Dendritic cell treated with granulocyte-macrophage colony-stimulating factor and Interleukin-4, amounts not matched to agents 40 ng/mL and 50 ng/mL, for 4 days (primary cell): ENCODE measurements at regions not wholly inside any gene's neighbourhood (a gene's known extent, or its start where the extent isn't known, plus 50 kb on each side); places are given as distances from the start of the nearest gene placed in this dataset.

Experiments
- H3K27ac Mint-ChIP-seq: one replicate; pipeline ENCODE4 v1.8.0; 2022; ENCODE audit warnings: mild to moderate bottlenecking, mixed read lengths
- H3K27me3 Mint-ChIP-seq: one replicate; pipeline ENCODE4 v1.8.0; 2022; ENCODE audit warnings: mild to moderate bottlenecking, mixed read lengths
- H3K36me3 Mint-ChIP-seq: one replicate; pipeline ENCODE4 v1.8.0; 2022; ENCODE audit warnings: low read depth, mixed read lengths
- H3K4me1 Mint-ChIP-seq: one replicate; pipeline ENCODE4 v1.8.0; 2022; ENCODE audit warnings: low read depth, mixed read lengths
- H3K4me3 Mint-ChIP-seq: one replicate; pipeline ENCODE4 v1.8.0; 2022; ENCODE audit warnings: mild to moderate bottlenecking, moderate library complexity, mixed read lengths
- H3K9me3 Mint-ChIP-seq: one replicate; pipeline ENCODE4 v1.8.0; 2022; ENCODE audit warnings: mixed read lengths
- intact Hi-C: fragments of 100-400 bp; cut with micrococcal nuclease; formaldehyde crosslinking; loops from one replicate; pipeline ENCODE4 v1.15.0; 2022

DNA sequence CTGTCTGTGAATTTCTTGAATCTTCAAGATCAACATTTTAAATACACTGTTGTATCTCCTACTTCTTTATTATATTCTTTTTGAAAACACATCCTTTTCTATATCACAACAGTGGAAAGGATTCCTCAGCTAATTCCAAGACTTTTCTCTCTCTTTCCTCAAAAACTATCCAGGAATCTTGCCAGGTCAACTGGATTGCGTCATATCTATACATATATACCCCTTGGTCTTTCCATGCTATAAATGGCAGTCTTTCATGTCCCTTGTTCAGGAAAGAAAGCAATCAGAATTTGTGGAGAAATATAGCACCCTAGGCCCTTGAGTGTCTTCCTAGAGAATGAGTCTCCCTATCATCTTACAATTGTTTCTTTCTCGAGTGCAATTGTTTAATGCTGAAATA is 149.0 kb downstream of the KCNA5 start:
- Mint-ChIP-seq H3K27ac (no peak overlapping the region), H3K27me3 (peaks cover 6% of the 10 kb centered on the region), H3K4me1 (no peaks in the 10 kb centered on the region), H3K9me3 (no peaks in the 10 kb centered on the region), H3K4me3 (no peak overlapping the region), H3K36me3 (no peaks in the 10 kb centered on the region)
- intact Hi-C loops, result no loop called here

DNA sequence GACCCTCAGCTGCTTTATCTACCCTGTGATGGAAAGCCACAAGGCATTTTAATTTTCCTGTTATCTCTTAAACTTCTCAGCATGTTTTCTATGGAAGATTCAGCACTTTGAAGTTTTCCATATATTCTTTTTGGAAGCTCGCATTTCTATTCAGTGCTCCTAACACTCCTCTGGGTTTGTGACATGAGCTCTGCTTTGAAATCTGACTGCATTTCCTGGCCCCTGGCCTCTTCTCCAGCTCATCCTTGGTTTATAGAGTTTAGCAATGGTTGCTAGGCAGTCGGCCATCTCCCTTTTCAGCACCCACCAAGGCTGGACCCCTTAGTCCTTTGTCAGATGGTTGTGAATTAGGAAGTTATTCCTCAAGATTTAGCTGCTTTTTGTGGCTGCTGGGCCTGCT is 150.6 kb downstream of the KCNA5 start:
- Mint-ChIP-seq H3K27me3 (peaks cover 6% of the 10 kb centered on the region), H3K4me3 (no peak overlapping the region), H3K36me3 (no peaks in the 10 kb centered on the region), H3K9me3 (no peaks in the 10 kb centered on the region), H3K4me1 (no peaks in the 10 kb centered on the region), H3K27ac (no peak overlapping the region)
- intact Hi-C loops, result no loop called here

DNA sequence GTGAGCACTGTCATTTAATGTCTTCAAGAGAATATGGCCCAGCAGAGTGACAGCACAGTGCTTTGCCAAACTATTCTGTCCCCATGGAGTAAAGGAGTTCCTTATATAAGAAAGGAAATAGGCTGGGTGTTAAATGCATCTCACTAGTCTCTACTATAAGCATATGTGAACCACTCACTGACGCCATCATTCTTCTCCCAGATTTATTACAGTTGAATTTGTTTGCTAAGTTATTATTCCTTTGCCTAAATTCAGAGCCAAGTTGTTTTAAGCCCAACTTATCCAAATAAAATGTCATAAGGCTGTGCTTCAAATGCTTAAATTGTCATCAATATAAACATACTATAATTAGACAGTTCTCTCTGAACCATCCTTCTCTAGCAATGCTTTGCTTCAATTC is 151.6 kb downstream of the KCNA5 start:
- no peak overlapping the region for H3K4me3 Mint-ChIP-seq
- no peaks in the 10 kb centered on the region for H3K4me1 Mint-ChIP-seq
- no peaks in the 10 kb centered on the region for H3K36me3 Mint-ChIP-seq
- intact Hi-C loops, result no loop called here
- H3K27me3 Mint-ChIP-seq, result peaks cover 7% of the 10 kb centered on the region
- no peaks in the 10 kb centered on the region for H3K9me3 Mint-ChIP-seq
- H3K27ac Mint-ChIP-seq, result no peak overlapping the region

DNA sequence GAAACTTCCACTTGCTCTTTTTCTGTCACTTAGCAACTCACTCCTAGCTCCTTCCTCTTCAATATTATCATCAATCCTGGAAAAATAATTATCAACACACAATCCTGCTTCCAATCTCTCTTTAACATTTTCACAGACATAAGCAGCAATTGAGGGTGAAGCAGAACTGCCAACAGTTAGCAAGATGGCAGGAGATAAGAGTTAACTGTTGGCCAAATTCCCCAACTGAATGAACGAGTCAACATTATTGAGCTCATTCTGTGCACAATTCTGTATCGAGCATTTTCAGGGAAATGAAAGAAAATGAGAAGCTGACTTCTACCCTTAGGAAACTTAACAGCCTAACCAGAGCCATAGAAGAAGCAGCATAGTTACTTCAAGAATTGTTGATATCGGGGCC is 152.0 kb downstream of the KCNA5 start:
- no peaks in the 10 kb centered on the region for H3K9me3 Mint-ChIP-seq
- no peaks in the 10 kb centered on the region for H3K4me1 Mint-ChIP-seq
- no peak overlapping the region for H3K4me3 Mint-ChIP-seq
- intact Hi-C loops, result no loop called here
- no peaks in the 10 kb centered on the region for H3K36me3 Mint-ChIP-seq
- H3K27ac Mint-ChIP-seq, result no peak overlapping the region
- H3K27me3 Mint-ChIP-seq, result peaks cover 10% of the 10 kb centered on the region

DNA sequence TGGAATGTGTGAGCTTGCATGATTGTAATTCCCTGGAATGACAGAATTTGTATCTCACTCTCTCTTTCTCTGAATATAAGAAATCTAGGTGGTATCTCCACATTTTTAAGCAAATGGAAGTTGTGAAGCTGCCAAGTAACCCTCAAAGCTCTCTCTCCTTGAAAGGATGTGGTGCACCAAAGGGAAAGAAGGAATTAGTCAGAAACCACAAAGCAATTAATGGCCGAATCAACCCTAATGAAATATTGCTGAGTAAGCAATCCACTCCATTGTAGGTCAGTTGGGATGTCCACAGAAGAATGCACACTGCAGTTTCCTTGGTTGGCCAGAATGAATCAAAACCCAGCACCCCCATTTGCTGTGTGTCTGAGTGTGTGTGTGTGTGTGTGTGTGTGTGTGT is 153.5 kb downstream of the KCNA5 start:
- Mint-ChIP-seq H3K9me3 (no peaks in the 10 kb centered on the region), H3K4me3 (no peak overlapping the region), H3K27ac (no peak overlapping the region), H3K27me3 (peaks cover 13% of the 10 kb centered on the region), H3K4me1 (no peaks in the 10 kb centered on the region), H3K36me3 (no peaks in the 10 kb centered on the region)
- intact Hi-C loops, result no loop called here

DNA sequence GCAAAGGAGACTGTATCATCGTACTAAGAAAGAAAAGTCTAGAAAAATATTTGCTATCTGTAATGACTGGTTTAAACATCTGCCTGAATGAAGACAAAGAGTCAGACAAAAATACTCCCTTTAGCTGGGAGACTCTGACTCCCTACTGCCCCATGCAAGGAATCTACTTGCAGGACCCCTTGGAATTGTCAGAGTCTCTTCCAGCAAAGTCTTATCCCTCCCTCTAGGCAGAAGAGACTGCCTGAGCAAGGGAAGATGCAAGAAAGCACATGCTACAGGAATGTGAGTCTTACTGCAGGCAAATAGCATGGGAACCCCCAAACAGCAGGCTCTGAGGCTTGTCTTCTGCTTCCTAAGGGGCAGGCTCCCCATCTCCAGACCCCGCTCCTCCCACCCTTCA is 154.0 kb downstream of the KCNA5 start:
- no peaks in the 10 kb centered on the region for H3K9me3 Mint-ChIP-seq
- no peak overlapping the region for H3K27ac Mint-ChIP-seq
- no peaks in the 10 kb centered on the region for H3K36me3 Mint-ChIP-seq
- H3K4me1 Mint-ChIP-seq, result no peaks in the 10 kb centered on the region
- intact Hi-C loops, result no loop called here
- peaks cover 13% of the 10 kb centered on the region for H3K27me3 Mint-ChIP-seq
- no peak overlapping the region for H3K4me3 Mint-ChIP-seq

DNA sequence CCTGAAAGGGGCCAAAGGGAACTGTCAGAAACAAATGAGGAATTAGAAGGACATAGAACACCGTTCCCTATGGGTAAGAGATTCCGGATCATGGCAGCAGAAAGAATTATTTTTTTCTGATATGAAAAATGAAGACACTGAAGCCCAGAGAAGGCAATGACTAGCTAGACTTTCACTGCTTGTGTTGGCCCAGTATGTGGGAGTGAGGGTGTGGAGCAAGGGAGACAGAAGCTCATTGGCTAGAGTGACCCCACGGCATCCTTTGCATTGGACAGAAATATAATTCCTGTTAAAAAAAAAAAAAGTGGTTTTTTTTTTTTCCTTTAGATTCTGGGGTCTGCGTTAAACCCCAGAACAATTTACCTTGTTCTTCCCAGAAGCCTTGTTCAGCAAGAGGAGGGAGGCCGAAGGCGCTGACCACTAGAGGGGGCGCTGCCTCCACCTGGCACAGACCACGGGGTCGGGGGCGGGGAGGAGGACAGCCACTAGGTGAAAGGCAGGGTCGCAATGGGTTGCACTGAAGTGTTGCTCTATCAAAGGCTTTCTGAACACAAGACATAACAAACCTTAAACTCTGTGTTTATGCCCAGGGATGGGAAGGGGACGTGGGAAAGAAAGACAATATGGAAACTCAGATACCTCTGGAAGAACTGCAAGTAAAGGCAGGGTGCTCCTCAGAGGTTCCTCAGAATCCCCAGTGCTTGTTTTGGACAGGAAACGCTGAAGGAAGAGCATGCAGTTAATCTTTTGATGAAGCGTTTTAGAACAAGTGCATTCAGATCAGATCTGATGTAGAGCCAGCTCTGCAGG is 156.8 kb downstream of the KCNA5 start:
- H3K27ac Mint-ChIP-seq, result no peak overlapping the region

DNA sequence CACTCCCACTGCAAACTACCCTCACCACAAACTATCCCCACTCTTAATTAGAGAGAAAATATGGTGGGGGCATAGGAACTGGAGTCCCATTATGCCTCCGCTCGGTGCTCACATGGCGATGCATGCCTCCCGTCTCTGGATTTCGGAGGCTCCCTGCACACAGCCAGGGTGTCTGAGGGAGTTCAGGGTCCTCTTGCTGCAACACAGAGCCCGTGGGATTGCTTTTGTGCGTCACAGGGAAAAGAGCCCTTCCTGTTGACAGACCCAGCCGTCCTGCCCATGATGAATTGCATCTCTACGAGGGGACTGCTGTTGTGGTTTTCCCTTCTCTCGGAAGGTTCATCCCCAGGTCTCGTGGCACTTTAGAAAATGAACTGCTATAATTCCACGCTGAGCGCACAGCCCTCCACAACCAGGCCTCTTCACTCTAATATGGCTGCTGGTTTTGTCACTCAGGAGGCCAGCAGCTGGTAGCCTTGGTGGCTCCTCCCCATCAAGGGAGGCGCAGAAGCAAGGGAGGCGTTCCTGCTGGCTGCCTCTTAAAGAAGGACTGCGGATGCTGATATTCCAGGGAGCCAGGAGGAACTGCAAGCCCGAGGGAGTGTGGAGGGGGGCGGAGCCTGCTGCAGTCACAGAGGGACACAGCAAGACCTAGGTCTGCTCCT is 158.0 kb downstream of the KCNA5 start:
- no peaks in the 10 kb centered on the region for H3K36me3 Mint-ChIP-seq
- intact Hi-C loops, result loop anchor here (10.0 kb wide), 1 partner anchor 243 kb away; no protein-coding TSS in a partner anchor
- no peak overlapping the region for H3K27ac Mint-ChIP-seq
- H3K27me3 Mint-ChIP-seq, result peaks cover 10% of the 10 kb centered on the region
- H3K4me1 Mint-ChIP-seq, result no peaks in the 10 kb centered on the region
- no peaks in the 10 kb centered on the region for H3K9me3 Mint-ChIP-seq
- no peak overlapping the region for H3K4me3 Mint-ChIP-seq

More for the DNA sequence above, 156.8 kb downstream of the KCNA5 start:
- H3K36me3 Mint-ChIP-seq, result no peaks in the 10 kb centered on the region
- intact Hi-C loops, result loop anchor here (10.0 kb wide), 1 partner anchor 244 kb away; no protein-coding TSS in a partner anchor
- no peak overlapping the region for H3K4me3 Mint-ChIP-seq
- peaks cover 12% of the 10 kb centered on the region for H3K27me3 Mint-ChIP-seq
- no peaks in the 10 kb centered on the region for H3K4me1 Mint-ChIP-seq
- H3K9me3 Mint-ChIP-seq, result no peaks in the 10 kb centered on the region

DNA sequence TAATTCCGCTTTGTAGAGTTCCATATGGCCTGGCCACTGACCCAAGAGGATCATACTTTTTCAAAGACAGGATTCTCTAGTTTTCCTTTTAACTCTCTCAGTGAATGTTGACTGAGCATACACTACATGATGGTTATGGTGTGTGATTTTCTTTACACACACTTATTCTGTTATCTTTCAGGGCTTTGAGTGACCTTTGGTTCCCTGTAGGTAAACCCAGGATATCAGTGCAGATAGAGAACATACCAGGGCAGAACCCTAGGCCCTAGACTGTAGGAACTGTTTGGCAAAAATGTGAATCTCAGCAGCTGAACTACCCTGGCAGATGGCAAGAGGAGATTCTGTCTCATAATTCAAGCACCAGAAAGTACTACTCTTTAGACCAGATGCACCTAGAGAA is 159.6 kb downstream of the KCNA5 start:
- peaks cover 10% of the 10 kb centered on the region for H3K27me3 Mint-ChIP-seq
- no peaks in the 10 kb centered on the region for H3K4me1 Mint-ChIP-seq
- no peaks in the 10 kb centered on the region for H3K9me3 Mint-ChIP-seq
- no peak overlapping the region for H3K27ac Mint-ChIP-seq
- intact Hi-C loops, result loop anchor here (10.0 kb wide), 1 partner anchor 242 kb away; no protein-coding TSS in a partner anchor
- no peak overlapping the region for H3K4me3 Mint-ChIP-seq
- H3K36me3 Mint-ChIP-seq, result no peaks in the 10 kb centered on the region

DNA sequence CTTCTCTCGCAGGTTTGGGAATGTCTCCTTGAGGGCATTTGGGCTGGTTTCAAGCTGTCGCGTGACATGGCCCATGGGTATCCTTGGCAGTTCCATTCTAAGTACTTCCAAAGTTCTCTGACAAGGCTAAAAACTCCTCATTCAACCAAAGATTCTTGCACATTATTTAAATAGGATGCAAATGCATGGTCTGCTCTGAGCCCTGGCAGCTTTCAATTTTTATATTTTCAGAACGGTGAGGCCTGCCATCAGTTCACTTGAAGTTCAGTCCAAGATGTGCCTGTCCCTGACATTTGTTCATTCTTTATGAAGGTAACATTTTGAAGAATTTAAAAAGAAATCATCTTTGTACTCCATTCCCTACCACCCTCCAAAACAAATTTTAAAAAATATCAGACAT is 160.0 kb downstream of the KCNA5 start:
- H3K9me3 Mint-ChIP-seq, result no peaks in the 10 kb centered on the region
- H3K4me1 Mint-ChIP-seq, result no peaks in the 10 kb centered on the region
- intact Hi-C loops, result loop anchor here (10.0 kb wide), 1 partner anchor 241 kb away; no protein-coding TSS in a partner anchor
- H3K27ac Mint-ChIP-seq, result no peak overlapping the region
- H3K36me3 Mint-ChIP-seq, result no peaks in the 10 kb centered on the region
- no peak overlapping the region for H3K4me3 Mint-ChIP-seq
- H3K27me3 Mint-ChIP-seq, result peaks cover 8% of the 10 kb centered on the region

DNA sequence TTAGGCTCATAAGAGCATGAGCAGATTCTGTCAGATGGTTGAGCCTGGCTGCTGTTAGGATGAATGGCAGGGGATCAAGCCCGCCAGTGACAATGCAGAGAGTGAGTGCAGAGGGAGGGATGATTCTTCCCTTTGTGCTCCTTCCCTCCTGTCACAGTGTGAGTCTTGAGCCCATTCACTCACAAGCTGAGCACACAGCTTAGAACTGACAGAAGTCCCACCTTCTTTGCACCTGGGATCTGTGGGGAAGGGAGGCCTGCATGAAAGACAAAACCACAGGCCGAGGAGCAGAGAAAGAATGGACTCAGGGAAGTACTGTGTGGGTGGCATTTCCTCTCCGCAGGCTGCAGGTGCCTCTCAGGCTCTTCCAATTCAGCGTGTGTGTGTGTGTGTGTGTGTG is 160.6 kb downstream of the KCNA5 start:
- no peaks in the 10 kb centered on the region for H3K36me3 Mint-ChIP-seq
- intact Hi-C loops, result loop anchor here (10.0 kb wide), 1 partner anchor 241 kb away; no protein-coding TSS in a partner anchor
- H3K4me1 Mint-ChIP-seq, result no peaks in the 10 kb centered on the region
- no peak overlapping the region for H3K4me3 Mint-ChIP-seq
- no peak overlapping the region for H3K27ac Mint-ChIP-seq
- H3K27me3 Mint-ChIP-seq, result peaks cover 8% of the 10 kb centered on the region
- no peaks in the 10 kb centered on the region for H3K9me3 Mint-ChIP-seq

DNA sequence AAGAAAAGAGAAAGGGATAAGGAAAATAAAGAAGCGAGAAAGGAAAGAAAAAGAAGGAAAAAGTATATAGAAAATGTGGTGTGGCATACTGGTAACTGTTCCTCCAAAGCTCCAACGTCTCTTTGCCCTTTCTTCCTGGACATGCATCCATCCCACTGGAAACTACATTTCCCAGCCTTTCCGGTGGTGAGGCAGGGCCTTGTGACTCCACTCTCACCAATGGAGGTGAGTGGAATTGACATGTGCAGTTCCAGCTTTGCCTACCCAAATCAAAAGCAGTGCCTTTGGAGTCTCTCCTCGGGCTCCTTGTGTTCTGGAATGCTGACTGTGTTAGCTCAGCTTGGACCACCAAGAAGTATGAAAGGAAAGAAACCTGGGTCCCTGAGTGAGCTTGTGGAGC is 161.2 kb downstream of the KCNA5 start:
- no peaks in the 10 kb centered on the region for H3K4me1 Mint-ChIP-seq
- H3K36me3 Mint-ChIP-seq, result no peaks in the 10 kb centered on the region
- no peak overlapping the region for H3K4me3 Mint-ChIP-seq
- no peak overlapping the region for H3K27ac Mint-ChIP-seq
- H3K9me3 Mint-ChIP-seq, result no peaks in the 10 kb centered on the region
- peaks cover 5% of the 10 kb centered on the region for H3K27me3 Mint-ChIP-seq
- intact Hi-C loops, result loop anchor here (10.0 kb wide), 1 partner anchor 240 kb away; no protein-coding TSS in a partner anchor

DNA sequence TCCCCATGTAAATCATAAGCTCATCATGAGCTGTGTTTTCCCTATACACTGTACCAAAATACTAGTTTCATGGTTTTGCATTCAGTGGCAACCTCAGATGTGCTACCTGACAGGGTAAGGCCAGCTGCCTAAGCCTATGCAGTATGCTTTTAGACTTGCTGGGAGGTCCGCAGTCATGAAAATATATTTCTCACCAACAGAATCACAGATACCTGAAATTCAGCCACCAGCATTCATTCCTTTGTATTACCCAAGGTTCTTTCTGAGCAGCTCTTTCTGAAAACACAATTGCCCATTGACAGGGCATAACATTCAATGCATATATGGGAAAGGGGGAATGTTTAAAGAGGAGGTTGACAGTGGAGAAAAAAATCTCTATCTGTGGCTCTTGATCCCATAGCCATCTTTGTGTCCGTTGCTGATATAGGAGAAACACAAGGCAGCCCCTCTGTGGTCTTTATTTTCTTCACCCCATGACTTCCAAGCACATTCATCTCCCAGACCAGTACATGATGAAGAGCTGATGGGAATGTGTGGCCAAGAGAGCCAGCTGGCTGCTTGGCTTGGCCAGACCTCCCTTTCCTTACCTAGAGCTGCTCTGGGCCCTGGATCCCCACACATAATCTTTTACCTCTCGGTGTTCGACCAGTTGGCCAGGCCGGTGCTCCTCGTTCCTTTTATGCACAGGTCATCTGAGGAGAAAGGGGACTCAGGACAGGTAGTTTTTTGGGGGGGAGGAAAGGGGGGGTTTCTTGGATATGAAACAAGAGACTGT is 162.9 kb downstream of the KCNA5 start:
- H3K27me3 Mint-ChIP-seq, result no peaks in the 10 kb centered on the region
- H3K36me3 Mint-ChIP-seq, result no peaks in the 10 kb centered on the region
- no peak overlapping the region for H3K4me3 Mint-ChIP-seq
- no peaks in the 10 kb centered on the region for H3K9me3 Mint-ChIP-seq
- H3K27ac Mint-ChIP-seq, result no peak overlapping the region
- no peaks in the 10 kb centered on the region for H3K4me1 Mint-ChIP-seq
- intact Hi-C loops, result loop anchor here (10.0 kb wide), 1 partner anchor 238 kb away; no protein-coding TSS in a partner anchor
